PC-9 (cell line): ENCODE measurements at regions not wholly inside any gene's neighbourhood (a gene's known extent, or its start where the extent isn't known, plus 50 kb on each side); places are given as distances from the start of the nearest gene placed in this dataset.

Experiments
- BruUV-seq: library from RNA; stranded (reverse); fragments of 400-500 nt; replicated peaks from 2 replicates; lab custom pipeline; 2021; lab: Mats Ljungman, UMichigan
- CTCF ChIA-PET: fragments of 300-600 bp; sonication (Branson Sonifier 250); formaldehyde crosslinking; loops from one replicate; lab custom pipeline; 2022; ENCODE audit warnings: antibody characterized with exemption; lab: Charles Lee
- POLR2A ChIA-PET: fragments of 300-600 bp; sonication (Branson Sonifier 250); formaldehyde crosslinking; loops from one replicate; lab custom pipeline; 2022; ENCODE audit warnings: antibody characterized with exemption; ENCODE audit not compliant: unreplicated experiment; lab: Charles Lee
- DNase-seq, 2 experiments: peaks; one replicate each; pipeline versions ENCODE4 v3.0.0 to v3.0.0-alpha.2; 2015 to 2022; ENCODE audit warnings: mixed read lengths in 1 of 2
- H2AFZ ChIP-seq: fragments of 200-600 bp; sonication (generic); 2 replicates; pipeline ENCODE4 v1.8.1; 2017; ENCODE audit warnings: antibody characterized with exemption
- H3F3A ChIP-seq: fragments of 200-600 bp; sonication (generic); 2 replicates; pipeline ENCODE4 v1.8.1; 2017; ENCODE audit warnings: antibody characterized with exemption, mild to moderate bottlenecking, low read depth; ENCODE audit not compliant: insufficient read depth
- H3K27ac ChIP-seq: fragments of 200-600 bp; sonication (generic); 2 replicates; pipeline ENCODE4 v1.6.1; 2016; ENCODE audit warnings: mixed run types
- H3K27me3 ChIP-seq: fragments of 200-600 bp; sonication (generic); 2 replicates; pipeline ENCODE4 v1.6.1; 2016; ENCODE audit warnings: low read depth, mixed run types; ENCODE audit not compliant: insufficient read depth
- H3K36me3 ChIP-seq: fragments of 200-600 bp; sonication (generic); 2 replicates; pipeline ENCODE4 v1.6.1; 2016; ENCODE audit warnings: low read depth, mixed run types
- H3K4me1 ChIP-seq: fragments of 200-600 bp; sonication (generic); replicated peaks from 2 replicates; pipeline ENCODE4 v1.6.1; 2016; ENCODE audit warnings: mixed run types; ENCODE audit not compliant: insufficient read depth
- H3K4me2 ChIP-seq: fragments of 200-600 bp; sonication (generic); 2 replicates; pipeline ENCODE4 v1.6.1; 2017; ENCODE audit warnings: mixed run types
- H3K4me3 ChIP-seq: fragments of 200-600 bp; sonication (generic); 2 replicates; pipeline ENCODE4 v1.6.1; 2016; ENCODE audit warnings: mixed run types
- H3K79me2 ChIP-seq: fragments of 200-600 bp; sonication (generic); 2 replicates; pipeline ENCODE4 v1.6.1; 2017; ENCODE audit warnings: low read depth, mixed run types
- H3K9me2 ChIP-seq: fragments of 200-600 bp; sonication (generic); 2 replicates; pipeline ENCODE4 v1.8.1; 2017; ENCODE audit warnings: mild to moderate bottlenecking; ENCODE audit not compliant: insufficient read depth
- H3K9me3 ChIP-seq: fragments of 200-600 bp; sonication (generic); 2 replicates; pipeline ENCODE4 v1.8.1; 2016; ENCODE audit warnings: low read depth; ENCODE audit not compliant: insufficient read depth
- H4K20me1 ChIP-seq: fragments of 200-600 bp; sonication (generic); 2 replicates; pipeline ENCODE4 v1.8.1; 2017; ENCODE audit not compliant: insufficient read depth
- CTCF ChIP-seq: fragments of 200-600 bp; sonication (generic); conservative IDR thresholded peaks from 2 replicates; pipeline ENCODE4 v1.6.1; 2017; ENCODE audit warnings: mixed run types, antibody characterized with exemption, mild to moderate bottlenecking, moderate library complexity
- EZH2 ChIP-seq: fragments of 200-600 bp; sonication (generic); IDR thresholded peaks from 2 replicates; pipeline ENCODE4 v1.8.0; 2017; ENCODE audit warnings: antibody characterized with exemption, low read depth
- intact Hi-C: fragments of 100-400 bp; cut with micrococcal nuclease; formaldehyde crosslinking; loops from one replicate; pipeline ENCODE4 v1.10.0; 2022; ENCODE audit not compliant: unreplicated experiment

GRCh38 chr14:84107835-84108343 lies 1422.1 kb upstream of the FLRT2 start:
- no peak overlapping the region for H3K4me2 ChIP-seq
- no peaks in the 10 kb centered on the region for H4K20me1 ChIP-seq
- H3K36me3 ChIP-seq, result no peaks in the 10 kb centered on the region
- no peaks in the 10 kb centered on the region for H3F3A ChIP-seq
- TF ChIP-seq CTCF (no peak), EZH2 (no peak)
- no peak overlapping the region for H3K4me3 ChIP-seq
- no peaks in the 10 kb centered on the region for H3K9me2 ChIP-seq
- H3K4me1 ChIP-seq, result no peaks in the 10 kb centered on the region
- no TSS peak for BruUV-seq
- no peaks in the 10 kb centered on the region for H3K9me3 ChIP-seq
- intact Hi-C loops, result no loop called here
- H3K27me3 ChIP-seq, result no peaks in the 10 kb centered on the region
- H3K27ac ChIP-seq, result no peak overlapping the region
- DNase-seq, result no peak
- H2AFZ ChIP-seq, result no peak overlapping the region
- no peaks in the 10 kb centered on the region for H3K79me2 ChIP-seq
- ChIA-PET CTCF (no interaction called here), POLR2A (no interaction called here)

DNA sequence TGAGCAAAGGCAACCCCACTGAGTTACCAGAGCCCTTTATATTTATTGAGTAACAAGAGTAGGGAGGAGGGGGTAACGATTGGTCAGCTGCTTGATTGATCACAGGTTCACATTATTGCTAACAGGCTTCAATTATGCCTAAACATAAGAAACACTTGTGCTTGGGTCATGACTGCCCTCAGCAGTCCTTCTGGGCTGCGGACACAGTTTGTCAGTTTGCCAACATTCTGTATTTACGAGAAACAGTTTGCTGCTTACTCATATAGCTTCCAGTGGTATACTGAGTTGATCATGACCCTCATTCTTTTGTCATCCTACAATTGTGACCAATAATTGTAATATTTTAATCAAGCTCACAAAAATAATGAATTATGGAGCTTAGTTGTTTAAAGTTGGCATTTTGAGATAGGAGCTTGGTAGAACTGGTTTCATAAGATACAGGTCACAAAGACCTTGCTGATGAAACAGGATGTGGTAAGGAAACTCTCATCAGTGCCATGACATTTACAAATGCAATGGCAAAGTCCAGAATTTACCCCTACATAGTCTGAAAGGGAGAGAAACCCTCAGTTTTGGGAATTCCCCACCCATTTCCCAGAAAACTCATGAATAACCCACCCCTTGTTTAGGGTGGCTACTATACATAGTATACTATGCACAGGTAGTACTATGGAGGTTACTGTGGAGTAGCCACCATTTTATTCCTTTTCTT lies 1421.0 kb upstream of the FLRT2 start:
- no peak overlapping the region for H3K27ac ChIP-seq
- no peaks in the 10 kb centered on the region for H3K9me2 ChIP-seq
- H3K27me3 ChIP-seq, result no peaks in the 10 kb centered on the region
- no peaks in the 10 kb centered on the region for H3K79me2 ChIP-seq
- H3F3A ChIP-seq, result no peaks in the 10 kb centered on the region
- H3K36me3 ChIP-seq, result no peaks in the 10 kb centered on the region
- no peaks in the 10 kb centered on the region for H3K4me1 ChIP-seq
- intact Hi-C loops, result no loop called here
- no peak overlapping the region for H3K4me3 ChIP-seq
- DNase-seq, result no peak
- TF ChIP-seq CTCF, result no peak
- TF ChIP-seq EZH2, result no peak
- no peaks in the 10 kb centered on the region for H4K20me1 ChIP-seq
- H3K4me2 ChIP-seq, result no peak overlapping the region
- POLR2A ChIA-PET, result no interaction called here
- BruUV-seq, result no TSS peak
- no peak overlapping the region for H2AFZ ChIP-seq
- CTCF ChIA-PET, result no interaction called here
- H3K9me3 ChIP-seq, result no peaks in the 10 kb centered on the region

- Histone ChIP-seq H3K9me3 (no peaks in the 10 kb centered on the region), H3F3A (no peaks in the 10 kb centered on the region), H3K4me3 (no peak overlapping the region), H3K4me2 (no peak overlapping the region), H3K9me2 (no peaks in the 10 kb centered on the region), H3K4me1 (no peaks in the 10 kb centered on the region), H3K36me3 (no peaks in the 10 kb centered on the region), H3K79me2 (no peaks in the 10 kb centered on the region), H2AFZ (no peak overlapping the region), H4K20me1 (no peaks in the 10 kb centered on the region), H3K27me3 (no peaks in the 10 kb centered on the region), H3K27ac (no peak overlapping the region)
- intact Hi-C loops, result no loop called here
- CTCF ChIA-PET, result no interaction called here
- no peak for TF ChIP-seq EZH2
- no peak for TF ChIP-seq CTCF
- POLR2A ChIA-PET, result no interaction called here
- DNase-seq, result no peak
- BruUV-seq, result no TSS peak
Measured at GRCh38 chr14:84112589-84112988, 1417.4 kb upstream of the FLRT2 start.
